ENCODE measurements at regions not wholly inside any gene's neighbourhood (a gene's known extent, or its start where the extent isn't known, plus 50 kb on each side); places are given as distances from the start of the nearest gene placed in this dataset.
"Not testable (repeated sequence)": the region's sequence is repeated elsewhere in the genome, so short reads cannot be mapped to it uniquely, and the experiment has no call there.

DNA sequence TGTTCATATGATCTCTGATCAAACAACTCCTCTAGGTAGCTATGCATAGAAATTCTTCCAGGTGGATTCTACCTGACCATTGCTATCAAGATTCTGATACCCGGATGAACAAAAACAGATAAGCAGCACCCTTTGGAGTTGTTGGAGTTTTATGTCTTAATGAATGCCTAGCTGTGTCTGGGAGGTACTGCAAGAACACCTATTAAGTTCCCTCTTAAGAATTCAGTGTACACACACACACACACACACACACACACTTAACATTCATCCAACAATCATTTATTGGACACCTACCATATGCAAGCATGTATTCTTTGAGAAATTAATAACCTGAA, 58.1 kb upstream of the FNDC3B start:
- DNase-seq (ENCODE audit: low read depth) = no peak

DNA sequence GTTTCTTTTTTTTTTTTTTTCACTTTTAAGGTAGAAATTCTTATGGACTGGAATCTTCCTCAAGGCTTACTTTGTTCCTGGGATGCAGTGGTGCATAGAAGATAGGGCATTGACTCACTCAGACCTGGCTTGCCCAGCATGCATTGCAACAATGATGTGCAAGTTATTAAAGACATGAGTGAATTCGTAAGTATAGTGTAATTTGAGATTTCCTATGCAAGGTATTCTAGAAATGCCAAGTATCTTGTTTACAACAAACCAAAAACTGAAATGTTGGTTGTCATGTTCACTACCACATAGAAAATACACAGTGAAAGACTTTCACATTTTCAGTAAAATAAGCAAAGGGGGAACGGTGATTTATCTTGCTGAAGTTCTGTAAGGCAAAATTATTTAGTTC, 56.5 kb upstream of the FNDC3B start:
- DNase-seq (ENCODE audit: low read depth) = no peak

DNA sequence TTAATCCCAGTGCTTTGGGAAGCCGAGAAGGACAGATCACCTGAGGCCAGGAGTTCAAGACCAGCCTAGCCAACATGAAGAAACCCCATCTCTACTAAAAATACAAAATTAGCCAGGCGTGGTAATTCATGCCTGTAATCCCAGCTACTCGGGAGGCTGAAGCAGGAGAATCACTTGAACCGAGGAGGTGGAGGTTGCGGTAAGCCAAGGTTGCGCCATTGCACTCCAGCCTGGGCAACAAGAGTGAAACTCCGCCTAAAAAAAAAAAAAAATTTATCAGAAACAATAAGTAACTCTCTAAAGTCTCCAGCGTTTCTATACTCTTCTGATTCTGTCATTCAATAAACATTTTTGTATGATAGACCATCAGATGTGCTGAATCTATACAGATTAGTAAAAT, 55.7 kb upstream of the FNDC3B start:
- not testable (repeated sequence) for DNase-seq (ENCODE audit: low read depth)

DNA sequence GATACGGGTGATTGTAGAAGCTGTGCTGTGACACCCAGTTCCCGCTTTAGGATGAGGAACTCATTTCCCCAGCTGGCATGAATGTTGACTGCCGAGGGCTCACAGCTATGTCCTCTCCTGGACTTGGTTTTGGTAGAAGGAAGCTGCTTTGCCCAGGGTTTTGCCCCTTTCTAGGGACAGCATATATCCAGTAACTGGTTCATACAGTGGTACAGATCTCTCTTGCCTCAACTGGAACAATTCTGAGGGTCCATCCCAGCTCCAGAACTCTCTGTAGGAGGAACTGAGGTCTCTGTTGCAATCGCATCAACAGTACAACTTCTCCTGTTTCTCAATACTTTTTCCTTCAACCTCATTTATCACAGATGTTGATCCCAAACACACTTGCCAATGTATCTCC, 54.5 kb upstream of the FNDC3B start:
- no peak for DNase-seq (ENCODE audit: low read depth)

DNA sequence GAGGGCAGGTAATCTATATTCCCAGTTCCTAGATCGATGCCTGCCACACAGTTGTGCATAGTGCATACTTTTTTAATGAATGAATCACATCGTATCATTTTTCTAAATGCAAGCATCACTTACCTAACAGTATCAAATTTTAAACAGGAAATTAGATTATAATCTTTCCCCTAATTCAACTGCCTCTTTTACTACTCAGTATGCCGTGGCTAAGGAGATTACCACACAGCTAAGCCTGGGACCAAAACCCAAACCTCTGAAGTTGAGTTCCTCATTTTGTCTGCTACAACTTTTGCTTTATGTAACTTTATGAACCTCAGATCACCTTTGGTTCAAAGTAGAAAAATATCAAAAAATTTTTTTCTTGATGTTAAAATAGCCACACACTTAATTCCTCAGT, 53.2 kb upstream of the FNDC3B start:
- DNase-seq (ENCODE audit: low read depth) = no peak

DNA sequence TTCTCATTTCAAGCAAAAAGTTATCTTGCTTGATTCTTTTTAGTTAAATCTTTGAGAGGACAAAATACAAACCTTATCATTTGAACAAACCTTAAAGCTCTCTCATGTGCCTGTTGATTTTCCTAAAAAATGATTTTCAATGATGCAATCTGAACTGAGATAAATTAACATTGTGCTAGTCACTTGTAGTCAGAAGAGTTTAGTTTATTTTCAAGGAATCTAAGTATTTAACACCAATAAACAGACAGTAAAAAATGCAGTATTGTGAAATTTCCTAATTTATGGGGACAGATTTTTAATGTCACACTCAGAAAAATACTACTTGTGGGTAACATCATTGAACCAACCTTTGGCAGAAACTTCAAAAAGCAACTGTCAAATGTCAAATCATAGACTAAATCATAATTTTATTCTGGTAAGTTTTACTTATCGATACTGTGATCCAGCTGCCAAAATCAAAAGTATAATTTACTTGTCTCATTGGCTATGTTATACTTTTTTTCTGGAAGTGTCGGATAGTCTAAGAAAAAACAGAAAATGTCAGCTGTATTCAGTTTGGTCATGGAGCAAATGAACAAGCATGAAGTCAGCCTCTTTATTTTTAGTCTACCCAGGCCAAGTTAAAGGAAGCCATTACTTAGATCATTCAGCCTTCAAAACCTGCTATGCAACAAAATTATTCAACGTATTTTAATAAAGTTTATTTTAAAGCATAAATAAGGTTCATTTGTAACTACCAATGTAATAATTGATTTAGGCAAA, 52.4 kb upstream of the FNDC3B start:
- DNase-seq (ENCODE audit: low read depth) = no peak

All from CMK (cell line).